GM18868 (cell line): ENCODE measurements at regions not wholly inside any gene's neighbourhood (a gene's known extent, or its start where the extent isn't known, plus 50 kb on each side); places are given as distances from the start of the nearest gene placed in this dataset.

Experiments
- ATAC-seq: cut with Tn5 transposase; IDR thresholded peaks from one replicate; pipeline ENCODE4 v1.9.1; 2021; ENCODE audit warnings: mild to moderate bottlenecking, moderate library complexity; ENCODE audit not compliant: unreplicated experiment

DNA sequence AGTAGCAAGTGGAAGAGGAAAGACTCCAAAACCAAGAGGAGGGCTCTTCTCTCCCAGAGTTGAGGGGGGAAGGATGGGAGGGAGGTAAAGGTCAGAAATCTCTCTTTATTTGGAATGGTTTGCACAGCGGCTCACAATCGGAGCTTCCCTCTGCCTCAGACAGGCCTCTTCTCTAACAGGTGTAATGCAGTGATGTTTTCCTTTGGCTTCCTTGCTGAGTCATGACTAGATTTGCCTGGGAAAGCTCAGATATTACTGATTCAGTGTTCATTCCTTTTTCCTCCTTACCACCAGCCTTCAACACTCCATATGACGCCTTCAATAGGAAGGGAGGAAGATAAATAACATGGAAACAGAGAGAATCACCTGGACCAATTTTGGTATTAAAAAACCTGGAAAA lies 136.6 kb downstream of the RNF152 start:
- no peak for ATAC-seq

DNA sequence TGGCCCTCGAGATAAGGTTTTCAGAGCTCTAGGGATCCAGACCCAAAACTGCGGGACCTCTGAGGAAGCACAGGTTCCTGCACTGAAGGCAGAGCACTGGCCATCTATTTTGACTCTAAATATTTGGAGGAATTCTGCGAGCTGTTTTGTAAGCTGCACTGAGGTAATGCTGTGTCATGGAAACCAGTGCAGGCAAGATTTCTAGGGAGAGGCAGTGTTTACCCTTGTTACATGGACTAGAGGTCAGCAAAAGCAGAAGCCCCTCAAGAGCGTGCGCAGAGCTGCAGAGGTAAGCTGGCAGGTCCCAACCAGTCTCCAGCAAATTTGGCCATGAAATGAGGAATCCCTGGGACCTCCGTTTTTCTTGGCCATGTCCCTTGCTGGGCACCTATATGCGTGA lies 137.3 kb downstream of the RNF152 start:
- ATAC-seq, result no peak

DNA sequence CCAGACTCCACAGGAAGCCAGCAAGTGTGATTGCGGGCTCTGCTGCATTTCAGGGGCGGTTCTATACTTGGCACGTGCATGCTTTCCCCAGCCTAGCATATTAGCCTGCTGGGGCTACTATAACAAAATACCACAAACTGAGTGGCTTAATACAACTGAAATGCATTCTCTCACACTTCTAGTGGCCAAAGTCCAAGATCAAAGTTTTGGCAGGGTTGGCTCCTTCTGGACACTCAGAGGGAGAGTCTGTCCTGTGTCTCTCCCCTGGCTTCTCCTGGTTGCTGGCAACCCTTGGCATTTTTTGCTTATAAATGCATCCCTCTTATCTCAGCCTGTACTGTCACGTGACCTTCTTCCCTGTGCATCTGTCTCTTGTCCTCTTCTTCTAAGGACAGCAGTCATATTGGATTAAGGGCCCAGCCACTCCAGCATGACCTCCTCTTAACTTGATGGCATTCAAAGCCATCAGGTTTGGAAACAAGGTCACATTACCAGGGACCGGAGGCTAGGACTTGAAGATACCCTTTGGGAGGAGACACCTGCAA lies 138.7 kb downstream of the RNF152 start:
- no peak for ATAC-seq

DNA sequence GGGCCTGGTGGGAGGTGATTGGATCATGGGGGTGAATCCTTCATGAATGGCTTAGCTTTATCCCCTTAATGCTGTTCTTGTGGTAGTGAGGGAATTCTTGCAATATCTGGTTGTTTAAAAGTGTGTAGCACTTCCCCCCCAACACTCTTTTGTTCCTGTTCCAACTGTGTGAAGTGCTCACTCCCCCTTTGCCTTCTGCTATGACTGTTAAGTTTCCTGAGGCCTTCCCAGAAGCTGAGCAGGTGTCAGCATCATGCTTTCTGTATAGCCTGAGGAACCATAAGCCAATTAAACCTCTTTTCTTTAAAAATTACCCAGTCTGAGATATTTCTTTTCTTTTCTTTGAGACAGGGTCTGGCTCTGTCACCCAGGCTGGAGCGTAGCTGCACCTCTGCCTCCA lies 139.4 kb downstream of the RNF152 start:
- ATAC-seq, result no peak

DNA sequence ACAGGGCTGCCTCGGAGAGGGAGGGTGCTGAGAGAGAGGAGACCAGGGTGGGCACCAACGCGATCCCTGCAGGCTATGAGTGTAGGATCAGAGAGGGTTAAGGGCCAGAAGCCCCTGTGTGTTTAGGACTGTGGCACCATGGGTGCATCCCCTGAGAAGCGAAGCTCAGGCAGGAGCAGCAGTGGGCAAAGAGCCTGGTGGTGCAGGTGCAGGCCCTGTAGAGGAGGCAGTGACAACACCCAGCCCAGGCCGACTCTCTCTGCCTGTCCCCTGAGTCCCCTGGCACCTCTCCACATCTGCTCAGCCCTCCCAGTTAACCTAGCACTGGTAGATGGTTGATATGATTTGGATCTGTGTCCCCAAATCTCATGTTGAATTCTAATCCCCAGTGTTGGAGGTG lies 139.8 kb downstream of the RNF152 start:
- ATAC-seq, result no peak

DNA sequence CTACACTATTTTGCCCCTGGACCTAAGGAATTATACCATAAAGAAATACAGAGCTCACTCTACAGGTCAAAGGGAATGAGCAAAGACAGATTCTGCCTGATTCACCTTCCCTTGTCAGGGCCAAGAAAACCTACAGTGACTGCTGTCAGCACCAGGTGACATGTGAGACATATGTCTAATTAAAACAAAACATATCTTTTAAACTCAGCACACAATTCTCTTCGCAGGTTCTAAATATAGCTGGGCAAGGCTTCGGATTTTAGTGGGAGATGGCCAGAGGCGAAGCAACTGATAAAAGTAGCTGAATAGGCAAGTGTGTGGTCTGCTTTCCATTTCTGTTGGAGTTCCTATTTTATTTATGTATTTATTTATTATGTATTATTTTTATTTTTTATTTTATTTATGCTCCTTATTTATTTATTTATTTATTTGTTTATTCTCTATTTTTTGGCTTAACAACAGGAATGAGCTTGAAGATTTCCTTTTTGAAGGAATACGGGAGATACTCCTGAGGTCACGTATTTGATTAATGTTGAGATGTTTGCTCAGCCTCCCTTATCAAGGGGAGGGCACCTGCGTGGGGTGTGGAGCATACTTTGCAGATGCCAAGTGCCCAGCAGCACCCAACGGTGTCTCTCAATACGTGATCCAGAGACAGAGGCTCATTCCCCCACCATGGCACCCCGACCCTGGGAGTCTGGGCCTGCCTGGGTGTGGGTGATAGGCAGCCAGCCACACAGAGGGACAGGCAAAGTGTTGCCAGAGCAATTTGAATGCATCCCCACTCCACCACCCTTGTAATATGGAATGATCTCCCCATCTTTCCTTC lies 141.8 kb downstream of the RNF152 start:
- ATAC-seq, result no peak

DNA sequence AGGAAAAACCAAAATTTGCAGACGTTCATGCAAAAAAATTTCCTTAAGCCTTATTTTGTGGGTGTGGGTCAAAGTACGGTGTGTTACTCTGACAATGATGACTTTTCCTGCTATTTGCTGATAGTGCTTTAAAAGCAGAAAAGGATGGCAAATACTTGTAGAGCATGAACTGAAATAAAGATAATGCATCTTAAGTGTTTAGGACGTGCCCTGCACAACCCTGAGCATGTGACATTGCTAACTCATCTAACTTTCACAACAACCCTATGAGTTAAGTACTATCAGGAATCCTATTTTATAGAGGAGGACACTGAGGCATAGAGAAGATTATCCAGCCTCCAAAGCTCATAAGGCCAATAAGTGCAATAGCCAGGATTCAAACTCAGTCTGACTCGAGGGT lies 143.3 kb downstream of the RNF152 start:
- no peak for ATAC-seq

DNA sequence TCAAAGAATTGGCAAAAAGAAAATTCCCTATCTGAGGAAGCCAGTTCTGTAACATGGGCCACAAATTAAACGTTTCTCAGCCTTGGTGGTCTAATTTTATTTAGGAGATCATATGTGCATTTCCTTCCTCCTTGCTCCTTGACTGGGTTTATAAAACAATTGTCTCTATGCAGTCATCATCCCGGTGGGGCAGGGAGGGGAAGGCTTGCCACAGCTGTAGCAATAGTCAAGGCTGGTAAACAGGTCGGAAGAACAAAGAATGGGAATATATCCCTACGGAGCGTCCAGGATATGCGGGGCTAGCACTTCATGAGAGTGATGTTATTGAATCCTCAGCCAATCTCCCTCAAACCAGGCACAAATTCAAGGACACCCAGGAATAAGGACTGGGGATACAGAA lies 143.8 kb downstream of the RNF152 start:
- no peak for ATAC-seq

DNA sequence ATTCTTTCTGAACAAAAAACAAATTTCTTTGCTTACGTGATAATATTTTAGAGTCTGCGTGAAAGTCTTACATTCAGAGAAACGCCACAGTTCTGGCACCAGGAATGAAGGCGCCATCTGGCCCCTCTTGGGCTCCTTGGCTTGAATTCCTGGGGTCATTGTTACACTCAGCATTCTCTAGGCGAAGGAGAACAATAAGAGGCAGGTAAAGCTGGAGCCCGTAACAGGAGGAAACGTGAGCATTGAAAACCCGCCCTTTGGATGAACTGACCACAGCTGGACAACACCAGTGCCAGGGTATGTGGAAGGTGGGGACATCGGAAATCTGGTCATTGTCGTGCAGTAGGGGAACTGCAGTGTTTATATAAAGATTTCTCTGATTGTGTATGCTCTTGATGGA lies 144.8 kb downstream of the RNF152 start:
- no peak for ATAC-seq

DNA sequence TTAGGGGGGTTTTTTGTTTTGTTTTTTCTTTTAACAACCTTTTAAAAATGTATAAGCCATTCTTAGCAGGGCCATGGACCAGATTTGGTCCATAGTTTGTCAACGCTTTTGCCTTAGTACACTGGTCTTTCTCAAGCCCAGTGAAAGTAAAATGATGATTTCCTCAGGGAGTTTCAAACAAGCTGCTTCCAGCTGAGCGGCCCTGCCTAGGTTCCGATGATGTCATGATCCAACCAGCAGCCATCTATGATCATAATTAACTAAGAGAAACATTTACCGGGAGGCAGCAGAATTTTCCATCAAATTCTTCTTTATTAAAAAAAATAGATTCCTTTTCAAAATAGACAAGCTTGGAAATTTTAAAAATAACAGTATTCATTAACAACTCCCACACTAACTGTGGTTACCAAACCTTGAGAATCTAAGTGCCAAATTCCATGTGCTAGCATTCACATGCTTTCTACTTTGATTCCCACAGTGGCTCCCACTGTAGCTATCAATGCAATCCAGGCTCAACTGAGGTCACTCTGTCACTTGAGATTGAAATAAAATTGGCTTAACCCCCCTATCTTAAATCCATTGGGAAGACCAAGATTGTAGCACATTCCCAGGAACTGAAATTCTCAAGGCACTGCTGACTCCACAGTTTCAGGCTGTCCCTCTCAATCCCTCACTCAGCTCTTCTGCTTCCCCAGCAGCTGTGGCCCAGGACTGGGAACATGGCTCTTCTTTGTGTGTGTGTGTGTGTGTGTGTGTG lies 148.9 kb downstream of the RNF152 start:
- ATAC-seq, result no peak

DNA sequence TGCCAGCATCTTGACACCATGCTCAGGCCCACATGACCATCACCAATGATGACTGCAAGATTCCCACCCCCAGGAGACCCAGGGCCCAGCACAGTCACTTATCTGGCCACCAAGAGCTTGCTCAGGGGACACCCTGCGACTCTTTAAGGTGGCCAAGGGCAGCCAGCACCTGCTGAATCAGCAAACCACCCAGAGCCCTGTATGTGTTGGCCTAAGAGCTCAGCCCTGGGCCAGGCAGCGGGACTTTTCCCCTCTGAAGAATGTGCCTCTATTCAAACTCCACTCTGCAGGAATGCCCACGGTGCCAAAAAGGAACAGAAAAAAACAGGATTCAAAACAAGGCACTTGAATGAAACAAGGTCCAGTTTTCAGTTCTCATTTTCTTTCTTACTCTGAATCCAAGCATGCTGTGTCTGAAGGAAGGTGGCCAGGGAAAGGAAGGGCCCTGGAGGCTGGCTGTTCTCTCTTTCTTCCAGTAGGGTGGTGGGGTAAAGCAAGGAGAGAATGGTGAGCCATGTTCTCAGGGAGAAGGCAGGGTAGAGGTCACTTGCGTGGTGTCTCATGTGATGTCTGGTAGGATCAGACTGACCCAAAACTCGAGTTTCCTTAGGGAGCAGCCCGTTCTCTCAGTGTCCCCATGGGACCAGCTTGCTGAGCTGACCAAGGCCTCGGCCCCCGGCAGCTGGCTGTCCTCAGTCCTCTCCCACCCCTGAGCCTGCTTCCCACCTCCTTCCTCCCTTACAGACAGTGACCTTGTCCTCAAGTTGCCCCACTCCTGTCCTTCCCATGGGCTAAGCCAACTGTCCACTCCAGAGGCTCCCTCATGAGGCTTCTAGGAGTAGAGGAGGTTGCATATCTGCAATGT lies 150.0 kb downstream of the RNF152 start:
- ATAC-seq, result no peak

DNA sequence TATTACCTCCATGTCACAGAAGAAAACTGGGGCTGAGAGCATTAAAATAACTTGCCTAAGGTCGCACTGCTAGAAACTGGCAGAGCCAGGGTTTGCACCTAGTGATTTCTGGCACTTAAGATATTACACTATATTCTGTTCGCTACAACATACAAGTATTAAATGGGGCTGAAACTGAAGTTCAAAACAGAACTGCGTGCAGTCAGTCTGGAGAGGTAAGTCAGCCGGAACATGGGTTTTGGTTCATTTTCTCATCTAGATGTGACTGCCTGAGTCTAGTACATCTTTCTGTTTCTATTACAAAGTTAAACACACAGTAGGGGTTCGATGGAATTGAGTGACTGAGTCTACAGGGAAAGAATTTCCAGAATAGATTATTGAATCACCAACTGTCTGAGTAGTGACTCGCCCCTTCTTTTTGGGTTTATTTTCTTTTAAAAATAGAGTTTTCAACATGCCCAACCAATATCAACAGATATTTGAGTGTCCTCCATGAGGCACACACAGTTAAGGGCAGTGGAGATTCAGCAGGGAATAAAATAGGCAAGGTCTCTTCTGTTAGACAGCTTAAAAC lies 150.8 kb downstream of the RNF152 start:
- ATAC-seq, result no peak

DNA sequence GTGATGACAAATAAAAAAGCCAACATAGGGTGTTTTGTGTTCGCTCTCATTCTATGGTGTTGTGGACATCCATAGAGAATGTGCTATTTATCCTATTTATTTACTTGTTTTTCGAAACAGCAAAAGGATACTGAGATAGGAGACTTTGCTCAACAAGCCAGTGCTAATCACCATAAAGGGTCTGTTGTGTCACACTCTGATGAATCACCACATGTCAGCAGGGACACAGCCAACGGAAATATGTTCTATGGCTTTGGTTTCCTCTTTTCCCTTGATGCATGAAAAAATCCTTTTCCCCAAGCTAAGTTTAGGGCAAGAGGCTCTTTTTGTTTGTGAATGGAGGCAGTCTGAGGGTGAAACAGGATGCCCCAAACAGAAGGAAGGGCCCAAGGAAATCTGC lies 154.3 kb downstream of the RNF152 start:
- no peak for ATAC-seq

DNA sequence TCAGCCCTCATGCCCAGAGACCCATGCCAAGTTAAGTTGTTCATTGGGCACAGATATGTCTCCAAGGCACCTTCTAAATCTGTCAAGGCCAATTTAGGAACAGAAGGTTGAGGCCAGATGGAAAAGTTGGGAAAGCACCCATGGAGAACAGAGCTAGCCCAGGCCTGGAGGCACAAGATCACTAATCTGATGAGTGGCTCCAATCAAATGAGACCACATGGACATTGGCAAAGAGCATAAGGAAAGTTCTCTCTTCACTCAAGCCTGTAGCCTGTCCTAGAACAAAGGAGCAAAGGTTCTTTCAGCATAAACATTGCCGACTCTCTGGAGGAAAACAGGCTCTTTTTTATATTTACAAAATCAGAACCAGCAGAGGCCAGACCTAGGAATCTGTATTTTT lies 154.8 kb downstream of the RNF152 start:
- no peak for ATAC-seq

DNA sequence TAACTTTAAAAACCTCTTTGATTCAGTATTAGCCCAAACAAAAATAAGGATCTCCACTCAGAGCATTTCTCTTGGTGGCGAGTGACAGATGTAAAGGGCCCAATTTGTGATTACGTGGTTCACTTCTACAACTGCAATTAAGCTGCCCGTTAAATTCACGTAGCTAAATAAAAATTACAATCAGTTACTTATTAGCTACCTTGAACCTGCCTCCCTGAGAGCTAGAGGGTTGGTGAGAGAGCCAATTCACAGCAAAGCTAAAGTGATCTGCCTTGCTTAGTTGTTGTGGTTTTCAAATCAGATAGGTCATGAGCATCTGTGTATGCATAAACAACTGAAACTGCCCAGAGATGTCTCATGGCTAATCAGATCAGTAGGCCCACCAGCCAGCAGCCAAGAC lies 156.7 kb downstream of the RNF152 start:
- no peak for ATAC-seq

DNA sequence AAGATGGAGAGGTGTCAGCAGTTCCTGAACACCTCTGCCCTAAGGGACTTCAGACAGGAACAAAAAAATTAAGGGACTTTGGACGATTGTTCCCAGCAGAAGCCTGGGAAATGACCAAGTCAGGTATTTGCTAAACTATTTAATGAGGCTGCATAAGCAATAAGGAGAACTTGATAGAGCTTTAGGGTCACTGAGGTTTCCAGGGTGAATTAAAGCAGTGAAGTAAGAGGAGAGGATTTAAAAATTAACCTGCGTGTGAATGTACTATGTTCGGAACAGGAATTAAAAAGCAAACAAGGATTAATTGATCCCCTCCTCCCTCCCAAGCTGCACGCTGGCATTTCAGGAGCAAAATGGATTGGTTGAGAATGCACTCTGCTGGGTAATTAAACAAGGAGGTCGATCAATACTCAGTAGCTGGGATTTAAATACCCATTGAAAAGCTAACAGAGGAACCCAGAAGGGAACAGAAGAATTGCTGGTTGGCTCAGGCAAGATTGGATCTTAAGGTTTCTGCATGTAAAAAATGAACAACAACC lies 157.2 kb downstream of the RNF152 start:
- ATAC-seq, result no peak

DNA sequence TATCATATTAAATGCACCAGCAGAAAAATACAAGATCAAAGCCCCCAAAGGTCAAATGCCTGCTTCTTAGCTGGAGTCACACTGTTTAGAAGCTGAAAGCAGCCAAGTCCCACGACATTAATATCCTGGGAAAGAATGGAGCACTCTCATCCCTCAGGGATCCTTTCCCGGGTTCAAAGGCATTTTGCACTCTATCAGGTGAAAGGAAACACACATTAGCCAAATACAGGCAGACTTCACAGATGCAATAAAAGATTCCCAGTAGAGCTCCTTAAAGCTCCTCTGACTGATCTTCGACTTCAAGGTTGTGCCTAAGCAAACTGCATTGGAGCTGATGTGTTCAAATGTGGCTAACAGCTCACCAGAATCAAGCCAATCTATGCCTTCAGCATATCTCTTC lies 158.4 kb downstream of the RNF152 start:
- ATAC-seq, result no peak

DNA sequence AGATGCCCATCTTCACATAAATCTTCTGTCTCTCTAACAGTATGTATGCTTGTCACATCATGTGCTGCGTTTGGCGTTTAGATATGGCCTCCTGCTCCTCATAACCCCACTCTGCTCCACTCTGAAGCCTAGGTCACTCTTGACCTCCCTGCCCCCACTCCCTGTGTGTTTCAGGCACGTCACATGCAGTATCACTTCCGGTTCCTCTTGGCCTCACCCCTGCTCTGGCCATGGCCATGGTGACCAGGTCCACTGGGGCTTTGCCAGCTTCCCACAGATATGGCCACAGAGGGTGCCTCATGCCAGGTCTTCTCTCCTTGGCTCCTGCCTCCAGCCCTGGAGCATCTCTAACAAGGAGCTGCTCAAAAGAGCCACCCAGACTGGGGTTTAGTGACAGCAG lies 160.0 kb downstream of the RNF152 start:
- no peak for ATAC-seq

DNA sequence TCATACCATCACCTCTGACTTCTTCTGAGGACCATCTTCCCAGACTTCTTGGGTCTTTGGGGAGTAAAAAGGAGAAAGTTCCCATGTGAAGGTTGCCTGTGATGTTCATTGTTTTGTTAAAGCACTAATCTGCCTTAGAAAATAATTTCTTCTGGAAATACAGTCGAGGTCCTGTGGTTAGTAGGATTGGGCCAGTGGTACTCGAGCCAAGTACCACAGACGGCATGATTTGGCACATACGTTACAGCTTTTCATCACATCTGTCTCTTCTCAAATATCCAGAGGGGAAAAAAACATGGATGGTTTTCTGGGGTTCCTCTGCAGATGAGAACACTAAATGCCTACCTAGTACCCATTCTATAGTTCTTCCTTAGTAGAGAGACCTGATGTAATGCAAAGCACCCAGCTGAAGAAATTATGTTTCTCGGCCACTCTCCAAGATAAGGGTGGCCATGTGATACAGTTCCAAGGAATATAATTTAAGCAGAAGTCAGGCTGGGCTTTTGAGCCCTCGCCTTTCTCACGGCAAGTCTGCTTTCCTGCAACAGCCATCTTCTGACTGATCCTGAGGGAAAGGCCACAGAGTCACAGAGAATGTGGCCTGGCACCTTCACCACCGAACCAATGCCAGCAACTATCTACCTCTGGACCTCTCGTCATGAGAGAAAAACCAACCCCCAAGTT lies 161.0 kb downstream of the RNF152 start:
- no peak for ATAC-seq

DNA sequence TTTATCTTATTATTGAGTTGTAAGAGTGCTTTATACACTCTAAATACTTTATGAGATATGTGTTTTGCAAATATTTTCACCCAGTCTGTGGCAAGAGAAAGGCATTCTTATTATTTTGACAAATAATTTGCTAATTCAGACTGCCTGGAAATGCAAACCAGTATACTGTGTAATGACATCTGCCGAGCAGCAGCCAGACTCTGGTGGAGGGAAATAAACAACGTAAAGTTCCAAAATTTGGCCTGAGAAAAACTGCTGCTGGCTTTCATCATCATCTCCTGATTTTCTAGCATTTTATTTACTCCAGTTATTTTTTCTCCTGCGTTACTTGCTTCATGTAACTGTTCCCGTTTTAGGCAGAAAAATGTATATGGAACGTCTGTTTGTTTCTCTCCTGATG lies 161.6 kb downstream of the RNF152 start:
- no peak for ATAC-seq
